ENCODE measurements at regions not wholly inside any gene's neighbourhood (a gene's known extent, or its start where the extent isn't known, plus 50 kb on each side); places are given as distances from the start of the nearest gene placed in this dataset.
"Not testable (repeated sequence)": the region's sequence is repeated elsewhere in the genome, so short reads cannot be mapped to it uniquely, and the experiment has no call there.

GRCh38 chr6:28686446-28687027, 160.9 kb downstream of the GPX5 start:
- TF ChIP-seq CTCF (IDR thresholded peaks at IDR 0.05): peak; percentile 51 to 65 (median 56)
- TF ChIP-seq EP300 (IDR thresholded peaks at IDR 0.05): not testable (repeated sequence)

Data from ovary (tissue), 3 donors.